ENCODE measurements at regions not wholly inside any gene's neighbourhood (a gene's known extent, or its start where the extent isn't known, plus 50 kb on each side); places are given as distances from the start of the nearest gene placed in this dataset.

DNA sequence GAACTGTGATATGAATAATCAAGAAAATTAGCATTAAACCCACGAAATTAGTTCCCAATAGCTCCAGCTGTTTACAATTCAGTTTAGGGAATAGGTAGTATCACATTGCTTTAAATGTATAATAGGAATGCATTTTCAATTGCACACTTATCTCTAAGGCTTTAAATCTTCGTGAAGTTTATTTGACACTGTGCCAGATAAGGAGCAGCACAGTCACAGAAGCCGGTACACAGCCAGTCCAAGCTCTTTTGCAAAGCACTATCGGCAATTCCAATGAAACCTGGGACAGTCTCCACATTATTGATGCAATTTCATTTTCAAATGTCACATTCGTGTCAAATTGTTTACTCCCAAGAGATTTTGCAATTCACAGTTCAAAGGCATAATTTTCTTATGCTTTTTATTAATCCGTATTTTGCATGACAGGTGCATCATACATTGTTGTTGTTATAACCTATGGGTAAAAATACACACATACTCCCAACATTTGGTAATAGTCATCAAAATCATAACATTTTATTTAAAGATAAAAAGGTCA is 602.8 kb downstream of the RPS29 start:
- TF ChIP-seq SUZ12 (IDR thresholded peaks at IDR 0.05; ENCODE audit: extremely low read depth, insufficient read depth, insufficient read length) (no peak), ZNF274 (IDR thresholded peaks at IDR 0.05; ENCODE audit: low read depth, low read length) (no peak), YY1 (IDR thresholded peaks at IDR 0.05; ENCODE audit: insufficient read depth, insufficient read length) (no peak)
- no peak overlapping the region for H3K4me3 ChIP-seq (ENCODE audit: insufficient read length, low read depth)
- H3K36me3 ChIP-seq (ENCODE audit: insufficient read depth, insufficient read length, low read length) = no peaks in the 10 kb centered on the region
- no peaks in the 10 kb centered on the region for H3K4me1 ChIP-seq (ENCODE audit: insufficient read depth, insufficient read length)
- DNase-seq (ENCODE audit: low read depth, low spot score) = no peak
- no peaks in the 10 kb centered on the region for H3K9me3 ChIP-seq (ENCODE audit: insufficient read depth, low read length)
- no peak overlapping the region for H3K9ac ChIP-seq (ENCODE audit: insufficient read length, low read depth)
- no peaks in the 10 kb centered on the region for H3K27me3 ChIP-seq (ENCODE audit: insufficient read depth, insufficient read length)

DNA sequence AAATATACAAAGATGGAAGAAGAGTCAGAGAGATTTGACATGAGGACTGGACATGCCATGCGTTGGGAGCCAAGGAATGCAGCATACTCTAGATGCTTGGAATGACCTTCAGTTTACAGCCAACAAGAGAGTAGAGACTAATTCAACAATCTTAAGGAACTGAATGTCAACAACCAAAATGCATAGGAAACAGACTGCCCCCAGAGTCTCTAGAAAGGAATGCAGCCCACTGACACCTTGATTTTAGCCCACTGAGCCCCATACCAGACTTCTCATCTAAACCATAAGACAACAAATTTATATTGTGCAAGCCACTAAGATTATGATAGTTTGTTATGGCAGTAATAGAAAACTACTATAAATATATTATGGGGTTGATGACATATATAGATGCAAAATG is 611.2 kb downstream of the RPS29 start:
- H3K9me3 ChIP-seq (ENCODE audit: insufficient read depth, low read length) = no peaks in the 10 kb centered on the region
- no peak overlapping the region for H3K4me3 ChIP-seq (ENCODE audit: insufficient read length, low read depth)
- TF ChIP-seq YY1 (IDR thresholded peaks at IDR 0.05; ENCODE audit: insufficient read depth, insufficient read length) (no peak), ZNF274 (IDR thresholded peaks at IDR 0.05; ENCODE audit: low read depth, low read length) (no peak), SUZ12 (IDR thresholded peaks at IDR 0.05; ENCODE audit: extremely low read depth, insufficient read depth, insufficient read length) (no peak)
- no peaks in the 10 kb centered on the region for H3K4me1 ChIP-seq (ENCODE audit: insufficient read depth, insufficient read length)
- no peaks in the 10 kb centered on the region for H3K27me3 ChIP-seq (ENCODE audit: insufficient read depth, insufficient read length)
- no peaks in the 10 kb centered on the region for H3K36me3 ChIP-seq (ENCODE audit: insufficient read depth, insufficient read length, low read length)
- no peak overlapping the region for H3K9ac ChIP-seq (ENCODE audit: insufficient read length, low read depth)
- DNase-seq (ENCODE audit: low read depth, low spot score) = no peak

DNA sequence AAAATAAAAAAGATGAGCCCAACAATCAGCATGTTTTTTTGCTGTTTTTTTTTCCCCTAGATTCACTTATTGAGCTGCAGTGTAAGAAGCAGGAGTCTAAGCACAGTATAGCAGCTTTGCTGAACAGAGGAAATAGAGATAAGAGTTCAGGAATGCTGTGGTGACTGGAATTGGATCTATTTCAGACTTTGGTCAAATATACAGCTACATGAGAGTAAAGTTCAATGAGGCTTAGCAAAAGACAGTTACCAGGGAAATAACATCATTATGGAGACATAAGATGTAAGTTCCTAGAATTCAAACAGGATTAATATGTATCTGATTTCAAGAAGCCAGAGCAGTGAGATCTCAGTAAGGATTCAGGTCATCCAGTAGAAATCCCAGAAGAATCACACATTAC is 613.0 kb downstream of the RPS29 start:
- TF ChIP-seq ZNF274 (IDR thresholded peaks at IDR 0.05; ENCODE audit: low read depth, low read length) (no peak), SUZ12 (IDR thresholded peaks at IDR 0.05; ENCODE audit: extremely low read depth, insufficient read depth, insufficient read length) (no peak), YY1 (IDR thresholded peaks at IDR 0.05; ENCODE audit: insufficient read depth, insufficient read length) (no peak)
- Histone ChIP-seq H3K4me1 (ENCODE audit: insufficient read depth, insufficient read length) (no peaks in the 10 kb centered on the region), H3K9me3 (ENCODE audit: insufficient read depth, low read length) (no peaks in the 10 kb centered on the region), H3K4me3 (ENCODE audit: insufficient read length, low read depth) (no peak overlapping the region), H3K36me3 (ENCODE audit: insufficient read depth, insufficient read length, low read length) (no peaks in the 10 kb centered on the region), H3K9ac (ENCODE audit: insufficient read length, low read depth) (no peak overlapping the region), H3K27me3 (ENCODE audit: insufficient read depth, insufficient read length) (no peaks in the 10 kb centered on the region)
- DNase-seq (ENCODE audit: low read depth, low spot score) = no peak

DNA sequence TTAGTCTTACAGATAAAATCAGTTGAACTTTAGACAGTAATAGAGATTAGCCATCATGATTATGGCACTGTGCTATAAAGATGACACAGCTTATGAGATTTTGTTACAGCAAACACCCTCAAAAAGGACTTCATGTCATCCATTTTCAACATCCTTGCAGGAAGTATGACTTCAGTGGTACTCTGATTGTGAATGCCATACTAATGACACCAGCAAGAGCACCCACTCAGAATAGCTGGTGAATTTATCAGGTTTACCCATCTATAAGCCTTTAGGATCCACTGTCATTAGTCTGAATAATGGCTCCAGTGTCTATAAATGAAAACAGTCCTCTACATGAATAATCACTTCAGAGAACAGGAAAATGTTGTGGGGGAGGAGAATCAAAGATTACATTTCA is 615.2 kb downstream of the RPS29 start:
- H3K4me1 ChIP-seq (ENCODE audit: insufficient read depth, insufficient read length) = no peaks in the 10 kb centered on the region
- no peaks in the 10 kb centered on the region for H3K36me3 ChIP-seq (ENCODE audit: insufficient read depth, insufficient read length, low read length)
- H3K9ac ChIP-seq (ENCODE audit: insufficient read length, low read depth) = no peak overlapping the region
- no peak overlapping the region for H3K4me3 ChIP-seq (ENCODE audit: insufficient read length, low read depth)
- H3K9me3 ChIP-seq (ENCODE audit: insufficient read depth, low read length) = no peaks in the 10 kb centered on the region
- TF ChIP-seq ZNF274 (IDR thresholded peaks at IDR 0.05; ENCODE audit: low read depth, low read length) (no peak), SUZ12 (IDR thresholded peaks at IDR 0.05; ENCODE audit: extremely low read depth, insufficient read depth, insufficient read length) (no peak), YY1 (IDR thresholded peaks at IDR 0.05; ENCODE audit: insufficient read depth, insufficient read length) (no peak)
- DNase-seq (ENCODE audit: low read depth, low spot score) = no peak
- H3K27me3 ChIP-seq (ENCODE audit: insufficient read depth, insufficient read length) = no peaks in the 10 kb centered on the region

DNA sequence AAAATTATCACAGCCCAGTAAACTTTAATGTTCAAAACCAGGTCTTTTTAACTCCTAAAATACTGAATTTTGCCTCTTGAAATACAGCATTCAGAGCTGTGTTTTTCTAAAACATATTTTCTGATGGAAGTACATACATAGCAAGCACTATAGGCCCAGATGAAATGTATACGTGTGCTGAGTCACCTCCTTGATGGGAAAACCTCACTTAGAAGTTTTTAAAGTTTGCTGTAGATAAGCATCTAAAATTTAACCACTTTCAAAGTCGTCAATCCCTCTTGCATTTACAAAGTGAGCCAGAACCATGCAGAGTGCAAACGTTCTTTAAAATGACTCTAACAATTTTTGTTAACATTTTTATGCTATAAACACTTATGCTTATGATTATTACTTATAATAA is 618.8 kb downstream of the RPS29 start:
- H3K9ac ChIP-seq (ENCODE audit: insufficient read length, low read depth) = no peak overlapping the region
- H3K27me3 ChIP-seq (ENCODE audit: insufficient read depth, insufficient read length) = no peaks in the 10 kb centered on the region
- no peaks in the 10 kb centered on the region for H3K4me1 ChIP-seq (ENCODE audit: insufficient read depth, insufficient read length)
- H3K4me3 ChIP-seq (ENCODE audit: insufficient read length, low read depth) = no peak overlapping the region
- no peak for TF ChIP-seq YY1 (IDR thresholded peaks at IDR 0.05; ENCODE audit: insufficient read depth, insufficient read length)
- no peak for TF ChIP-seq ZNF274 (IDR thresholded peaks at IDR 0.05; ENCODE audit: low read depth, low read length)
- TF ChIP-seq SUZ12 (IDR thresholded peaks at IDR 0.05; ENCODE audit: extremely low read depth, insufficient read depth, insufficient read length) = no peak
- no peaks in the 10 kb centered on the region for H3K36me3 ChIP-seq (ENCODE audit: insufficient read depth, insufficient read length, low read length)
- DNase-seq (ENCODE audit: low read depth, low spot score) = no peak
- no peaks in the 10 kb centered on the region for H3K9me3 ChIP-seq (ENCODE audit: insufficient read depth, low read length)

DNA sequence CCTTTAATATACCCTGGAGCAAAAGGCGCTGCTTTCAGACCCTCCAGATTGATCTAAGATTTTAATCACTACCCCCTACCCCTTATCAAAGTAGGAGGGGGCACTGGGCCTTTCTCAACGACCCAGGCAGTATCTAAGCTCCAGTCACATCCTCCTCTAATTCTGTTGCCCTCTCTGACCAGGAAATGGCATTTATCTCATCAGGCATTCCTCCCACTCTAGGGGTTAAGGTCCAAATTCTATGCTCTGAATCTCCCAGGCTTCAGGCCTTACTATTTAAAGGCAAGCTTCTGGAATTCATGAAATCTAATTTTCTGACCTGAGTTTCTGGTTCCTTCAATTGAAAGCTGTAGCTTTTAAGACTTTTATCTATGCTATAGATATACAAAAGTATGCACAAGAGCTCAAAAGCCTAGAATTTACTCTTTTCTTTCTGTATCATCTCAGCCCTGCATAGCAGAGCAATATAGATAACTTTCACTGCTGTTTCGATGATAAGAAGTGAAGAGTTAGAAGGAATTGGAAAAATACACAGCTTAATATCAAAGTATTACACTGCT is 622.9 kb downstream of the RPS29 start:
- Histone ChIP-seq H3K9me3 (ENCODE audit: insufficient read depth, low read length) (no peaks in the 10 kb centered on the region), H3K4me3 (ENCODE audit: insufficient read length, low read depth) (no peak overlapping the region), H3K36me3 (ENCODE audit: insufficient read depth, insufficient read length, low read length) (no peaks in the 10 kb centered on the region), H3K4me1 (ENCODE audit: insufficient read depth, insufficient read length) (no peaks in the 10 kb centered on the region), H3K27me3 (ENCODE audit: insufficient read depth, insufficient read length) (no peaks in the 10 kb centered on the region), H3K9ac (ENCODE audit: insufficient read length, low read depth) (no peak overlapping the region)
- DNase-seq (ENCODE audit: low read depth, low spot score) = no peak
- TF ChIP-seq SUZ12 (IDR thresholded peaks at IDR 0.05; ENCODE audit: extremely low read depth, insufficient read depth, insufficient read length) = no peak
- TF ChIP-seq YY1 (IDR thresholded peaks at IDR 0.05; ENCODE audit: insufficient read depth, insufficient read length) = no peak
- no peak for TF ChIP-seq ZNF274 (IDR thresholded peaks at IDR 0.05; ENCODE audit: low read depth, low read length)

DNA sequence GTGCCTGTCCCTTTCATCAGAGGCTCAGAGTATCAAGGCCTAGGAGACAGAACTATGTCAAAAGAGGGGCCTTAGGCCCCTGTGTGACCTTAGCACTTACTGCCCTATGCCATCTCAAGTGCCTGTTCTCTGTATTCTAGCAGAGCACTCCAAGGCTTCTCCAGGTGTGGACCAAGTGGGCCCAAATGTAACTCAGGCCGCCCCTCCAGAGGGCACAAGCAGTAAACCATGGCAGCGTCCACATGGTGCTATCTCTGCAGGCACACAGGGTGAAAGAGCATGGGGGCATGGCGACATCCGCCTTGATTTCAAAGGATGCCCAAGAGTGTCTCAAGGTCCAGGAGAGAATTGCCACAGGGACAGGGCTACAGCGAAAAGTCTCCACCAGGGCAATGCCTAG is 628.7 kb downstream of the RPS29 start:
- Histone ChIP-seq H3K9ac (ENCODE audit: insufficient read length, low read depth) (no peak overlapping the region), H3K36me3 (ENCODE audit: insufficient read depth, insufficient read length, low read length) (no peaks in the 10 kb centered on the region)

More for the DNA sequence above, 628.7 kb downstream of the RPS29 start:
- no peak for DNase-seq (ENCODE audit: low read depth, low spot score)
- Histone ChIP-seq H3K9me3 (ENCODE audit: insufficient read depth, low read length) (no peaks in the 10 kb centered on the region), H3K4me1 (ENCODE audit: insufficient read depth, insufficient read length) (no peaks in the 10 kb centered on the region), H3K27me3 (ENCODE audit: insufficient read depth, insufficient read length) (no peaks in the 10 kb centered on the region), H3K4me3 (ENCODE audit: insufficient read length, low read depth) (no peak overlapping the region)
- TF ChIP-seq YY1 (IDR thresholded peaks at IDR 0.05; ENCODE audit: insufficient read depth, insufficient read length) = no peak
- no peak for TF ChIP-seq ZNF274 (IDR thresholded peaks at IDR 0.05; ENCODE audit: low read depth, low read length)
- no peak for TF ChIP-seq SUZ12 (IDR thresholded peaks at IDR 0.05; ENCODE audit: extremely low read depth, insufficient read depth, insufficient read length)
